Endothelial cell of umbilical vein (primary cell): ENCODE measurements at regions not wholly inside any gene's neighbourhood (a gene's known extent, or its start where the extent isn't known, plus 50 kb on each side); places are given as distances from the start of the nearest gene placed in this dataset.

ENCODE experiments used
- BruUV-seq: library from RNA; stranded (reverse); fragments of 400-500 nt; replicated peaks from 2 replicates; lab custom pipeline; 2021; lab: Mats Ljungman, UMichigan
- CTCF ChIA-PET: fragments of 300-600, 350-600 bp; sonication (Branson Sonifier 250); formaldehyde crosslinking; loops from one replicate; lab custom pipeline; 2021; ENCODE audit warnings: antibody characterized with exemption, inconsistent platforms; lab: Charles Lee
- POLR2A ChIA-PET: fragments of 300-600, 350-600 bp; sonication (Branson Sonifier 250); formaldehyde crosslinking; loops from one replicate; lab custom pipeline; 2021; ENCODE audit warnings: antibody characterized with exemption, inconsistent platforms; lab: Charles Lee
- DNase-seq: peaks from one replicate; pipeline ENCODE4 v3.0.0-alpha.2; 2011; ENCODE audit warnings: low read depth, low spot score
- FAIRE-seq: peaks from 2 replicates; lab custom pipeline; 2011; peaks lifted over from hg19 to GRCh38; lab: Jason Lieb, UNC
- H2AFZ ChIP-seq: 2 replicates; pipeline ENCODE4 v1.6.0; 2012; ENCODE audit warnings: low read depth, low read length, control low read depth, inconsistent platforms
- H3K27ac ChIP-seq: 2 replicates; pipeline ENCODE4 v1.5.1; 2011; ENCODE audit warnings: low read depth, mild to moderate bottlenecking, control low read depth, low read length, moderate library complexity; ENCODE audit not compliant: insufficient read depth
- H3K27me3 ChIP-seq, 2 experiments: 2 replicates each; pipeline versions ENCODE4 v1.6.0 to v1.6.1; 2011; ENCODE audit warnings: low read length in 2 of 2, mixed read lengths in 1 of 2; ENCODE audit not compliant: control insufficient read depth in 2 of 2, insufficient read depth in 2 of 2
- H3K36me3 ChIP-seq, 2 experiments: 2 replicates in 1 of 2; 3 replicates in 1 of 2; pipeline ENCODE4 v1.5.1; 2011; ENCODE audit warnings: low read length in 2 of 2, mild to moderate bottlenecking in 1 of 2, moderate library complexity in 1 of 2; ENCODE audit not compliant: control insufficient read depth in 2 of 2, insufficient read depth in 2 of 2; ENCODE audit errors: extremely low read depth in 1 of 2
- H3K4me1 ChIP-seq: 3 replicates; pipeline ENCODE4 v1.5.1; 2011; ENCODE audit warnings: mild to moderate bottlenecking, low read length; ENCODE audit not compliant: control insufficient read depth, insufficient read depth; ENCODE audit errors: extremely low read depth
- H3K4me2 ChIP-seq: 2 replicates; pipeline ENCODE4 v1.6.1; 2011; ENCODE audit warnings: low read length, control low read depth, mixed read lengths; ENCODE audit not compliant: insufficient read depth
- H3K4me3 ChIP-seq, 3 experiments: fragments of 200-600 bp in 1 of 3; sonication (generic), shearing (Covaris generic) in 1 of 3; replicated peaks in 1 of 3; 2 replicates each; pipeline ENCODE4 v1.5.1; 2011 to 2016; ENCODE audit warnings: control low read depth in 3 of 3, low read length in 3 of 3, mild to moderate bottlenecking in 2 of 3, inconsistent platforms in 1 of 3, low read depth in 1 of 3, moderate library complexity in 1 of 3; ENCODE audit not compliant: insufficient read depth in 1 of 3
- H3K79me2 ChIP-seq: 2 replicates; pipeline ENCODE4 v1.6.0; 2012; ENCODE audit warnings: low read length, inconsistent platforms; ENCODE audit not compliant: control insufficient read depth, insufficient read depth
- H3K9ac ChIP-seq: replicated peaks from 2 replicates; pipeline ENCODE3; 2011; ENCODE audit warnings: low read length, control low read depth; ENCODE audit not compliant: insufficient read depth; ENCODE audit errors: extremely low read depth
- H3K9me1 ChIP-seq: replicated peaks from 3 replicates; pipeline ENCODE4 v1.6.0; 2011; ENCODE audit warnings: mild to moderate bottlenecking, low read length; ENCODE audit not compliant: control insufficient read depth, insufficient read depth; ENCODE audit errors: extremely low read depth
- H3K9me3 ChIP-seq: replicated peaks from 2 replicates; pipeline ENCODE4 v1.5.1; 2012; ENCODE audit warnings: low read length, inconsistent platforms; ENCODE audit not compliant: control insufficient read depth, insufficient read depth
- H4K20me1 ChIP-seq: replicated peaks from 2 replicates; pipeline ENCODE3; 2011; ENCODE audit warnings: mild to moderate bottlenecking, low read length; ENCODE audit not compliant: control insufficient read depth, insufficient read depth; ENCODE audit errors: extremely low read depth
- CTCF ChIP-seq, 2 donors: IDR thresholded peaks; 1 replicate in 1 of 2; 2 replicates in 1 of 2; pipeline ENCODE4 v1.5.1; 2011; ENCODE audit warnings: low read length in 2 of 2, mild to moderate bottlenecking in 2 of 2, moderate library complexity in 2 of 2, control low read depth in 1 of 2, inconsistent platforms in 1 of 2, low read depth in 1 of 2; ENCODE audit not compliant: insufficient read depth in 1 of 2; ENCODE audit errors: extremely low read depth in 1 of 2
- EZH2 ChIP-seq: IDR thresholded peaks from 2 replicates; pipeline ENCODE4 v1.6.1; 2012; ENCODE audit warnings: borderline replicate concordance, low read depth, mild to moderate bottlenecking, moderate library complexity, low read length, inconsistent platforms; ENCODE audit not compliant: severe bottlenecking
- FOS ChIP-seq: IDR thresholded peaks from 2 replicates; pipeline ENCODE4 v1.6.1; 2011; ENCODE audit warnings: mild to moderate bottlenecking, low read length, moderate library complexity, borderline replicate concordance; ENCODE audit not compliant: insufficient read depth
- GATA2 ChIP-seq: IDR thresholded peaks from 2 replicates; pipeline ENCODE4 v1.7.0; 2011; ENCODE audit warnings: low read depth, mild to moderate bottlenecking, moderate library complexity, mixed read lengths, low read length; ENCODE audit not compliant: insufficient read length, insufficient read depth
- JUN ChIP-seq: IDR thresholded peaks from 2 replicates; pipeline ENCODE4 v1.6.1; 2011; ENCODE audit warnings: borderline replicate concordance, low read depth; ENCODE audit not compliant: insufficient read length, insufficient read depth
- MAX ChIP-seq: IDR thresholded peaks from 2 replicates; pipeline ENCODE4 v1.6.1; 2011; ENCODE audit not compliant: insufficient read depth, insufficient read length
- MYC ChIP-seq: IDR thresholded peaks from one replicate; pipeline ENCODE4 v1.6.1; 2011; ENCODE audit warnings: mild to moderate bottlenecking, low read depth, low read length
- POLR2A ChIP-seq: IDR thresholded peaks from 2 replicates; pipeline ENCODE4 v1.6.1; 2012; ENCODE audit warnings: low read depth, mild to moderate bottlenecking, control low read depth, low read length
- dilution Hi-C: fragments of 300-500 bp; cut with MboI; formaldehyde crosslinking; loops from one replicate; pipeline ENCODE4 v1.15.0; 2019; ENCODE audit warnings: low sequenced_read_pairs; ENCODE audit not compliant: extremely low pct_ligation_motif_present
- intact Hi-C: fragments of 100-400 bp; cut with micrococcal nuclease; formaldehyde crosslinking; loops from one replicate; pipeline ENCODE4 v1.10.0; 2022

DNA sequence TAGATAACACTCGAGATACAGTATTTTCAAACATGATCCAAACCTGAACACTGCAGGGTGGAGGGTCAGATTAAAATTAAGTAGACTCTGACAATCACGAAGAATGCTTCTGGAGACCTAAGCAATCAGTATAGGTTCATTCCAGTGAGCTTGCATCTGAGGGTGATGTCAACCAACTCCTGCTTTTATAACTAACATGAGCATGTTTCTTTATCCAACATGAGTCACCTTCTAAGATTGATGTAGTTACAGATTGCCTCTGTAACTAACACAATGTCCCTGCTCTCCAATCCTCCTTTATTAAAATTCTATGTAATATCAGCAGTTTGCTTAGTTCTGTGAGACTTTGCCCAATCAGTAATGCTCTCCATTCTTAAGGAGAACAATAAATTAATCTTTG, 225.7 kb downstream of the ARL6IP6 start:
- no peaks in the 10 kb centered on the region for H4K20me1 ChIP-seq
- H3K4me1 ChIP-seq = no peaks in the 10 kb centered on the region
- no TSS peak for BruUV-seq
- H3K27ac ChIP-seq = no peak overlapping the region
- H3K9ac ChIP-seq = no peak overlapping the region
- ChIA-PET POLR2A (no interaction called here), CTCF (no interaction called here)
- H3K4me3 ChIP-seq = no peak overlapping the region
- peaks cover 2% of the 10 kb centered on the region for H3K9me3 ChIP-seq
- no peak for DNase-seq
- no peak overlapping the region for H3K4me2 ChIP-seq
- intact Hi-C loops = no loop called here
- no peaks in the 10 kb centered on the region for H3K9me1 ChIP-seq
- no peaks in the 10 kb centered on the region for H3K27me3 ChIP-seq
- no peaks in the 10 kb centered on the region for H3K36me3 ChIP-seq
- no peak for TF ChIP-seq GATA2
- TF ChIP-seq JUN = no peak
- no peak for TF ChIP-seq EZH2
- TF ChIP-seq POLR2A = no peak
- no peak for TF ChIP-seq MYC
- TF ChIP-seq FOS = no peak
- no peak for TF ChIP-seq CTCF (IDR thresholded peaks at IDR 0.05; ENCODE audit: extremely low read depth in 1 of 2, insufficient read depth in 1 of 2, low read depth in 1 of 2, low read length in 2 of 2)
- no peak for TF ChIP-seq MAX
- FAIRE-seq = no peak
- no peak overlapping the region for H2AFZ ChIP-seq
- dilution Hi-C loops = no loop called here
- H3K79me2 ChIP-seq = no peaks in the 10 kb centered on the region
